WTC11 (cell line): ENCODE measurements at regions not wholly inside any gene's neighbourhood (a gene's known extent, or its start where the extent isn't known, plus 50 kb on each side); places are given as distances from the start of the nearest gene placed in this dataset.

Source experiments
- ATAC-seq: fragments of 200-7000 bp; cut with Tn5 transposase; 2 replicates; pipeline ENCODE4 v1.10.0; 2021; ENCODE audit warnings: mild to moderate bottlenecking, moderate library complexity
- CTCF ChIA-PET: fragments of 300-600 bp; sonication (Branson Sonifier 250); formaldehyde crosslinking; loops from one replicate; lab custom pipeline; 2021; ENCODE audit warnings: antibody characterized with exemption; lab: Charles Lee
- POLR2A ChIA-PET: fragments of 350-600 bp; sonication (Branson Sonifier 250); formaldehyde crosslinking; loops from one replicate; lab custom pipeline; 2021; ENCODE audit warnings: antibody characterized with exemption; lab: Charles Lee
- DNase-seq: peaks from one replicate; pipeline ENCODE4 v3.0.0; 2021; ENCODE audit warnings: low spot score
- H3K27ac Mint-ChIP-seq: 2 replicates; pipeline ENCODE4 v1.8.0; 2021; ENCODE audit warnings: mixed read lengths
- H3K27me3 Mint-ChIP-seq: 2 replicates; pipeline ENCODE4 v1.8.0; 2021; ENCODE audit warnings: low read depth, mild to moderate bottlenecking, moderate library complexity, mixed read lengths
- H3K36me3 Mint-ChIP-seq: 2 replicates; pipeline ENCODE4 v1.8.0; 2021; ENCODE audit warnings: mixed read lengths
- H3K4me1 Mint-ChIP-seq: 2 replicates; pipeline ENCODE4 v1.8.0; 2022; ENCODE audit warnings: mixed read lengths
- H3K4me3 Mint-ChIP-seq: 2 replicates; pipeline ENCODE4 v1.8.0; 2021; ENCODE audit warnings: mild to moderate bottlenecking, moderate library complexity, mixed read lengths
- H3K9me3 Mint-ChIP-seq: 2 replicates; pipeline ENCODE4 v1.8.0; 2021; ENCODE audit warnings: mixed read lengths
- ATF6 ChIP-seq: sonication (generic); formaldehyde crosslinking; IDR thresholded peaks from 2 replicates; pipeline ENCODE4 v1.8.1; 2023; ENCODE audit warnings: mild to moderate bottlenecking, missing genetic modification reagents
- FOXJ3 ChIP-seq: sonication (generic); formaldehyde crosslinking; IDR thresholded peaks from 2 replicates; pipeline ENCODE4 v1.9.0; 2021; ENCODE audit warnings: missing genetic modification reagents, mild to moderate bottlenecking, borderline replicate concordance
- FOXK1 ChIP-seq: sonication (generic); formaldehyde crosslinking; IDR thresholded peaks from 2 replicates; pipeline ENCODE4 v1.8.0; 2022; ENCODE audit warnings: mild to moderate bottlenecking, moderate library complexity, missing genetic modification reagents
- GRHL2 ChIP-seq: fragments of 250-450 bp; sonication (Bioruptor Pico); IDR thresholded peaks from 2 replicates; pipeline ENCODE4 v1.8.0; 2022; ENCODE audit warnings: mild to moderate bottlenecking, moderate library complexity; ENCODE audit not compliant: insufficient replicate concordance, severe bottlenecking
- GTF2I ChIP-seq: fragments of 250-450 bp; sonication (Bioruptor Pico); conservative IDR thresholded peaks from 2 replicates; pipeline ENCODE4 v1.4.0; 2021; ENCODE audit warnings: mild to moderate bottlenecking
- RELA ChIP-seq: sonication (generic); formaldehyde crosslinking; IDR thresholded peaks from 2 replicates; pipeline ENCODE4 v1.8.1; 2022; ENCODE audit warnings: missing genetic modification reagents, mild to moderate bottlenecking, borderline replicate concordance
- ZNF138 ChIP-seq: sonication (generic); formaldehyde crosslinking; conservative IDR thresholded peaks from 2 replicates; pipeline ENCODE4 v1.8.1; 2022; ENCODE audit warnings: mild to moderate bottlenecking, moderate library complexity, missing genetic modification reagents
- ZNF219 ChIP-seq: sonication (generic); formaldehyde crosslinking; IDR thresholded peaks from 2 replicates; pipeline ENCODE4 v1.8.0; 2023; ENCODE audit warnings: missing genetic modification reagents, mild to moderate bottlenecking, borderline replicate concordance
- TF ChIP-seq, protein P1 (sequence below): fragments of 250-450 bp; sonication (Bioruptor Pico); IDR thresholded peaks from 2 replicates; pipeline ENCODE4 v2.1.2; 2022; ENCODE audit warnings: mild to moderate bottlenecking, moderate library complexity
- TF ChIP-seq, protein P2 (sequence below): sonication (generic); formaldehyde crosslinking; IDR thresholded peaks from 2 replicates; pipeline ENCODE4 v1.8.1; 2022; ENCODE audit warnings: missing genetic modification reagents, borderline replicate concordance
- TF ChIP-seq, protein P3 (sequence below): fragments of 250-450 bp; sonication (Bioruptor Pico); IDR thresholded peaks from 2 replicates; pipeline ENCODE4 v1.9.0; 2021; ENCODE audit warnings: mild to moderate bottlenecking
- TF ChIP-seq, protein P4 (sequence below): fragments of 250-450 bp; sonication (Bioruptor Pico); IDR thresholded peaks from 2 replicates; pipeline ENCODE4 v1.9.0; 2021; ENCODE audit warnings: moderate library complexity, mild to moderate bottlenecking, inconsistent platforms, borderline replicate concordance

DNA sequence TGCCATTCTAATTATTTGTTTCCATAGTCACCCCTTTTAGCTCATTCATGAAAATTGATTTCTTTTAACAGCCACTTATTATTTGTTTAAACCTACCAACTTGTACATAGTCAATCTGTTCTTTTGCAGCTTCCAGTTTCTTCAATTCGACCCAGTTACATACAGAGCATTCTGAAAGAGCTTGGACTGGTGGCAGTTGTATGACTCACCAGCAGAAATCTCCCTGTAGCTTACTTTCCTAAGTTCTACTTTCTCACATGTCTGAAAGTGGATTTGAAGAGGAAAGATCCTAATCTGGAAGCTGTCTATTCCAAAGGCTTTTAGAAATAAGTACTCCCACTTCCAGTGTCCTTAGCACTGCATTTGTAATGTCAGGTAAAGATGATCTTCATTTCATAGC is 447.9 kb downstream of the HTR1B start:
- no peak for ATAC-seq
- H3K36me3 Mint-ChIP-seq, result peaks cover 6% of the 10 kb centered on the region
- peaks cover 20% of the 10 kb centered on the region for H3K9me3 Mint-ChIP-seq
- H3K4me3 Mint-ChIP-seq, result no peak overlapping the region
- no peaks in the 10 kb centered on the region for H3K4me1 Mint-ChIP-seq
- no peak for DNase-seq
- POLR2A ChIA-PET, result interaction anchor here (0.6 kb wide), 1 partner anchor 43 kb away, joined by 3 read pairs; no protein-coding TSS in a partner anchor
- TF ChIP-seq FOXK1 (CRISPR knock-in tag), result no peak
- CTCF ChIA-PET, result interaction anchor here (1.1 kb wide), 1 partner anchor 449 kb away, joined by 3 read pairs; no protein-coding TSS in a partner anchor
- H3K27ac Mint-ChIP-seq, result no peak overlapping the region
- no peaks in the 10 kb centered on the region for H3K27me3 Mint-ChIP-seq

- H3K36me3 Mint-ChIP-seq, result peaks cover 6% of the 10 kb centered on the region
- ChIA-PET CTCF (no interaction called here), POLR2A (no interaction called here)
- DNase-seq (no peak), ATAC-seq (no peak)
- H3K9me3 Mint-ChIP-seq, result peaks cover 21% of the 10 kb centered on the region
- H3K27me3 Mint-ChIP-seq, result no peaks in the 10 kb centered on the region
- TF ChIP-seq, protein P1, sequence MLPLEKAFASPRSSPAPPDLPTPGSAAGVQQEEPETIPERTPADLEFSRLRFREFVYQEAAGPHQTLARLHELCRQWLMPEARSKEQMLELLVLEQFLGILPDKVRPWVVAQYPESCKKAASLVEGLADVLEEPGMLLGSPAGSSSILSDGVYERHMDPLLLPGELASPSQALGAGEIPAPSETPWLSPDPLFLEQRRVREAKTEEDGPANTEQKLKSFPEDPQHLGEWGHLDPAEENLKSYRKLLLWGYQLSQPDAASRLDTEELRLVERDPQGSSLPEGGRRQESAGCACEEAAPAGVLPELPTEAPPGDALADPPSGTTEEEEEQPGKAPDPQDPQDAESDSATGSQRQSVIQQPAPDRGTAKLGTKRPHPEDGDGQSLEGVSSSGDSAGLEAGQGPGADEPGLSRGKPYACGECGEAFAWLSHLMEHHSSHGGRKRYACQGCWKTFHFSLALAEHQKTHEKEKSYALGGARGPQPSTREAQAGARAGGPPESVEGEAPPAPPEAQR (CRISPR knock-in tag), result no peak
- TF ChIP-seq GTF2I (no peak), ZNF138 (CRISPR knock-in tag) (no peak), RELA (no peak), ATF6 (CRISPR knock-in tag) (no peak), ZNF219 (CRISPR knock-in tag) (no peak), GRHL2 (CRISPR knock-in tag) (no peak), FOXJ3 (CRISPR knock-in tag) (no peak)
- TF ChIP-seq, protein P2, sequence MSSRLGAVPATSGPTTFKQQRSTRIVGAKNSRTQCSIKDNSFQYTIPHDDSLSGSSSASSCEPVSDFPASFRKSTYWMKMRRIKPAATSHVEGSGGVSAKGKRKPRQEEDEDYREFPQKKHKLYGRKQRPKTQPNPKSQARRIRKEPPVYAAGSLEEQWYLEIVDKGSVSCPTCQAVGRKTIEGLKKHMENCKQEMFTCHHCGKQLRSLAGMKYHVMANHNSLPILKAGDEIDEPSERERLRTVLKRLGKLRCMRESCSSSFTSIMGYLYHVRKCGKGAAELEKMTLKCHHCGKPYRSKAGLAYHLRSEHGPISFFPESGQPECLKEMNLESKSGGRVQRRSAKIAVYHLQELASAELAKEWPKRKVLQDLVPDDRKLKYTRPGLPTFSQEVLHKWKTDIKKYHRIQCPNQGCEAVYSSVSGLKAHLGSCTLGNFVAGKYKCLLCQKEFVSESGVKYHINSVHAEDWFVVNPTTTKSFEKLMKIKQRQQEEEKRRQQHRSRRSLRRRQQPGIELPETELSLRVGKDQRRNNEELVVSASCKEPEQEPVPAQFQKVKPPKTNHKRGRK (CRISPR knock-in tag), result no peak
- TF ChIP-seq, protein P3, sequence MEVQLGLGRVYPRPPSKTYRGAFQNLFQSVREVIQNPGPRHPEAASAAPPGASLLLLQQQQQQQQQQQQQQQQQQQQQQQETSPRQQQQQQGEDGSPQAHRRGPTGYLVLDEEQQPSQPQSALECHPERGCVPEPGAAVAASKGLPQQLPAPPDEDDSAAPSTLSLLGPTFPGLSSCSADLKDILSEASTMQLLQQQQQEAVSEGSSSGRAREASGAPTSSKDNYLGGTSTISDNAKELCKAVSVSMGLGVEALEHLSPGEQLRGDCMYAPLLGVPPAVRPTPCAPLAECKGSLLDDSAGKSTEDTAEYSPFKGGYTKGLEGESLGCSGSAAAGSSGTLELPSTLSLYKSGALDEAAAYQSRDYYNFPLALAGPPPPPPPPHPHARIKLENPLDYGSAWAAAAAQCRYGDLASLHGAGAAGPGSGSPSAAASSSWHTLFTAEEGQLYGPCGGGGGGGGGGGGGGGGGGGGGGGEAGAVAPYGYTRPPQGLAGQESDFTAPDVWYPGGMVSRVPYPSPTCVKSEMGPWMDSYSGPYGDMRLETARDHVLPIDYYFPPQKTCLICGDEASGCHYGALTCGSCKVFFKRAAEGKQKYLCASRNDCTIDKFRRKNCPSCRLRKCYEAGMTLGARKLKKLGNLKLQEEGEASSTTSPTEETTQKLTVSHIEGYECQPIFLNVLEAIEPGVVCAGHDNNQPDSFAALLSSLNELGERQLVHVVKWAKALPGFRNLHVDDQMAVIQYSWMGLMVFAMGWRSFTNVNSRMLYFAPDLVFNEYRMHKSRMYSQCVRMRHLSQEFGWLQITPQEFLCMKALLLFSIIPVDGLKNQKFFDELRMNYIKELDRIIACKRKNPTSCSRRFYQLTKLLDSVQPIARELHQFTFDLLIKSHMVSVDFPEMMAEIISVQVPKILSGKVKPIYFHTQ (CRISPR knock-in tag), result no peak
- TF ChIP-seq, protein P4, sequence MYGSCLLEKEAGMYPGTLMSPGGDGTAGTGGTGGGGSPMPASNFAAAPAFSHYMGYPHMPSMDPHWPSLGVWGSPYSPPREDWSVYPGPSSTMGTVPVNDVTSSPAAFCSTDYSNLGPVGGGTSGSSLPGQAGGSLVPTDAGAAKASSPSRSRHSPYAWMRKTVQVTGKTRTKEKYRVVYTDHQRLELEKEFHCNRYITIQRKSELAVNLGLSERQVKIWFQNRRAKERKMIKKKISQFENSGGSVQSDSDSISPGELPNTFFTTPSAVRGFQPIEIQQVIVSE (CRISPR knock-in tag), result no peak
- no peak overlapping the region for H3K4me3 Mint-ChIP-seq
- H3K4me1 Mint-ChIP-seq, result no peaks in the 10 kb centered on the region
- no peak overlapping the region for H3K27ac Mint-ChIP-seq
Observed at GRCh38 chr6:77011929-77012545, 451.3 kb downstream of the HTR1B start.
